NCI-H446 treated with DMSO at 0.1 percent for 48 hours (cell line): ENCODE measurements at regions not wholly inside any gene's neighbourhood (a gene's known extent, or its start where the extent isn't known, plus 50 kb on each side); places are given as distances from the start of the nearest gene placed in this dataset.
A peak's percentile ranks its signal among the peaks of the same experiment; 100 is the strongest.
"Not testable (repeated sequence)": the region's sequence is repeated elsewhere in the genome, so short reads cannot be mapped to it uniquely, and the experiment has no call there.

Experiments used
- DNase-seq: peaks from one replicate; lab custom pipeline; 2025; lab: John Stamatoyannopoulos, UW

DNA sequence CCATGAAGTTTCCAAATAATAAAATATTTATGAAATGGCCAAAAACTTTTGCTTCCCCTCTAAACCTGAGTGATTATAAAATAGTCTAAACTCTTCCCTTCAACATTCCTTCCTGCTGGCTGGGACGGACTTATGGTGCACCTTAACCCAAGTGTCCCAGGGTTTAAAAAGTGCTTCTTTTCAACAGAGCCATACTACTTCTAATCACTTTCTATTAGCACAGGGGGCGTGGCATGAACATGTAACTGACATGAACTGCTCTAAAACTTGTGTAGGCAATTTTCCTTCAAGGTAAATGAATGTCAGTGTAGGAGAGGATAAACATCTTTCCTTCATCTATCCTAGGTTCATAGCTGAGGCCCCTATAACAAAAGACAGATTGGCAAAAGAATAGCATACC lies 163.6 kb upstream of the RIMS1 start:
- DNase-seq: no peak

DNA sequence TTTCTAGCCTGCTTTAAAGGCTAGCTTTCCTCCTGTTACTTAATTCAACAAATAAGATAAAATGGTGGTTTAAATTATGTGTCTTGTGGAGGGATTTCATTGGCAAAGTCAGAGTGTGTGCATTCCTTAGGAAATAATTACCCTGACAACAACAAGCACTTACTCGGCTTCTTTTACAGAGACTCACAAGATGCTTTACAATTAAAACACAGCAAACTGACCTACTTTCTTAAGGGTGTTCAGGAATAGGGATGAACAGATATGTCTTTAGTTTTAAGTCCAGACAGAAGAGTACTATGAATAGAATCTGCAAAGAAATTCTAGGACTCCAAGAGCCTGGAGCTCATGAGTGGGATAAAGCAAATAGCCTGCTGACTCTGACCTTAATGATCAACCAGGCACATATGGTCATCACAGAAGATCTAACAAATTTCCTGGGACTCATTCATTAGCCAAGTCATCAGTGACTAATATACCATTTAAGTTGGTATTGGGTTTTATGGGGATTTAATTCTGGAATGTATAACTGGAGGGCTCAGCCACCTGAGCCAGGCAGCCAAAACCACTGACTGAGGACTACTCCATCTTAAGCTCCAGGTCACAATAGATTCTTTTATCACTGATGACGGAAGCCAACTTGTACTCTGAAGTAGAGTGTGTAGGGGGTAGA lies 161.8 kb upstream of the RIMS1 start:
- peak; percentile 12 for DNase-seq

DNA sequence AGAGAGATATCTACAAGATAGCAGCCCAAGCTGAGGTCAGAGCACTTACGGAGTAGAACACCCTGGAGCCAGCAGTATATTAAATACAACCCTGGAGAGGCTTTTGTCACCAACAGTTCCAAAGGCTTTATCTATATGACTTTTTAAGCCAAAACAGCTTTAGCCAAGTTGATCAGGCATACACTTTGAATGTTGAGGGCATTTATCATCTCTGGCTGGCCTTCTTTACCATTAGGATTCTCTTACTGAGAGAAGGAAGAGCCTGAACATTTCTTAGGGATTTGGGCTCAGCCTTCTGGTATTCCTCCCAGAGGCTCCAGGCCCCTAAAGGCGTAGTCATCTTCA lies 161.3 kb upstream of the RIMS1 start:
- DNase-seq: no peak

DNA sequence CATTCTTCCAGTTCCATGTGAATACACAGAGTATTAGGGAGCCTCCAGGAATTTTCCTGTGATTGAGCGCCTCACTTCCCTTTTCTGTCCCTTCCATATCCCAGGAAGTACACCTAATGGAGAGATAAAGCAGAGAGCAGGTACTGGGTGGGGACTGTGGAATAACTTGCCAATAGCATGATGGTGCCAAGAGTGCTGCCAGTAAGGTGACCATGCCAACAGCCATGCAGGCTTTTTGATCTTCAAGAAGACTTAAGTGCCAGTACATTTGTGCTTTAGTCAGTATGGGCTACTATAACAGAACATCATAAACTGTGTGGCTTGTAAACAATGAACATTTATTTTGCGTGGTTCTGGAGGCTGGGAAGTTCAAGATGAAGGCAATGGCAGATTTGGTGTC lies 160.2 kb upstream of the RIMS1 start:
- no peak for DNase-seq

DNA sequence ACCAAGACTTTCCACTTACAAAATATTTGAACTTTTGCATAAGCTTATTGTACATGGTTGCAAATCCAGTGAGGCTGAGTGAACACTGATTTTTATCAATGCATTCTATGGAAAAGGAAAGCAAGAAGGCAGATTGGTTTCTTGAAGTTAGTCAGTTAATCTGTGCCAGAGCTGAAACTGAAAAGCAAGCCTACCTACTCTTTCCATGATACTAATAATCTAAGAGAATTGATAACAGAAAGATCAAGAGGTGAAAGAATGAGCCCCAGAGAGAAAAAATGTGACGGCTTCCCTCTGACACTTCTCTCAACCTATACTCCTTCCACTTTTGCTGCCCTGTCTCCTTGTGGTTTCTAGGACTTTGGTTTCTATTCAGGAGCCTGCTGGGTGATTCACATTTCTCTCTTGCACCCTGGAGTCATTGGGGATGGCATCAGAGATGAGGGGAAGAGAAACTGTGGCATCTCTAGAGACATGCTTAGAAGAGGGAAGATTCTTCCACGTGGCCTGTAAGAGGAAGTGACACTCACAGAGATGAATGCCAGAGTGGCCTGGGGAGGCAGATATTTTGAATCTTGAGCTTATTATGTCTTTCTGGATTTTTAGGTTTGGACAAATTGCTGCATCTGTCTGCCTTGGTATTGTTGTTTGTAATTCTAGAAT lies 158.6 kb upstream of the RIMS1 start:
- no peak for DNase-seq

DNA sequence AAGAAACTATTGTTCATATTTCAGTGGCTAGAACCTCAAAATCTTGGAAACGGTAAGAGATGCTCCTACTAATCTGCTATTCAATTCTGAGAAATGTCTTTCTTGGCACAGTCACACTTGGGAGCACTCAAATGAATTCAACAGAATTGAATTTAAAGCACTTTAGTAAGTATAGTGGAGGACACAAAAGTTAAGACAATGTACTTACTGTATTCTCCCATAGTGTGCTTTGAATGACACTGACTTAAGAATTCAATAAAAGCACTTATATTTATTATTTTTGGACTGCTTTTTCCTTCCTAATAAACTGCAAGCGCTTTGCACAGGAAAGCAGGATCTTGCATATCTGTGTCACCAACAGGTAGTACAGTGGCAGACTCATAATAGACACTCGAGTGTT lies 156.1 kb upstream of the RIMS1 start:
- DNase-seq: no peak

DNA sequence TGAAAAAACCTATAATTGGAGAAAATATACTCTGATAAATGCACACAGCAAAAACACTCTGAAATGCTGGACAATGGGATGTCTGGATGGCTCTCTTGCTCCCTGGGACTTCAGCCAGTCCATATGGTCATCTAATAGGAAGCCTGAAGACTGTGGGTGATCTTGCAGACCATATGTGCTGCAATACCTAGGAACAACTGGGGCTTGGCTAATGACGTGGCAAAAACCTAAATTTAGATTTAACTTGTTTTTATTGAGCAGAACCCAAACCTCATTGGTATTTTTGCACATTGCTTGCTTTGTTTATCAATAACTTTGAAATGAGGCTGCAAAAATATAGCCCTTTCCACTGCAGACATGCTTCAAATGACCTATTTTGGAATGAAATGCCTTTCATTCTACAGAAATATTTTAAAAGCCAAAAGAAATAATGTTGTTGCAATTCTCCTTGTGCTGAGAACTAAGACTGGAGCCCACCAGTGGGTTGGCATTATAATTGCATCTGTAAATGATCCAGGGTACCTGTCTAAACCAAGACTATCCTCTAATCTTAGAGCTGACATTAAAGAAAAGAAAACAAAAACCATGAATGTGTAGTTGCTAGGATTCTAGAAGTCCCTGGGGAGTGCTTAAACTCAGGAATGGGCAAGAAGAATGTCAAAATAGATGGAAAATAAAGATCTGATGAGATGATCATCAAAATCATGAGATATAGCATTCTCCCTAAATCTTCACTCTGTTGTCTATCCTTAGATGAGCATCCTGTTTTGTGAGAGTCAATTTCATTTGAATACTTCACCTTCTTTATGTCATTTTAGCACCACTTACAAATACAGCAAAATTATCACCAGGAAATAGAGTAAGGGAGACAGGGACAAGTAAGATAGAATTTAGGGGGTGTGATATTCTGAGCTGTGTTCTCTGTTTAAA lies 152.1 kb upstream of the RIMS1 start:
- peak; percentile 68 for DNase-seq

DNA sequence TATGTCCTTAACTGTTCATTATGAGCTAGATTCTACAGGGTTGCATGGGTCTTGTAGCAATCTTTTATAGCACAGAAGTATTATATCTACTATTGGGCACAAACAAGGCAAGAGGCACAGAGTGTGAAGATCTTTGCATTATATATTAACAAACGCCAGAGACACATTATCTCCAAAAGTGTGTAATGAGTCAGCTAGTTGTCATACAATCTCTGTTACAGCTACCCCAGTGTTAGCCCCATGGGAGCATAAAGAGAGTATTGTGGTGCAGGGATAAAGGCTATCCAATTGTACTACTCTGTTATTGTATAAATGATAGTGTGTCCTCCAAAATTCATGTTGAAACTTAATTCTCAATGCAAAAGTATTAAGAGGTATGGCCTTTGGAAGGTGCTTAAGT lies 148.4 kb upstream of the RIMS1 start:
- no peak for DNase-seq

DNA sequence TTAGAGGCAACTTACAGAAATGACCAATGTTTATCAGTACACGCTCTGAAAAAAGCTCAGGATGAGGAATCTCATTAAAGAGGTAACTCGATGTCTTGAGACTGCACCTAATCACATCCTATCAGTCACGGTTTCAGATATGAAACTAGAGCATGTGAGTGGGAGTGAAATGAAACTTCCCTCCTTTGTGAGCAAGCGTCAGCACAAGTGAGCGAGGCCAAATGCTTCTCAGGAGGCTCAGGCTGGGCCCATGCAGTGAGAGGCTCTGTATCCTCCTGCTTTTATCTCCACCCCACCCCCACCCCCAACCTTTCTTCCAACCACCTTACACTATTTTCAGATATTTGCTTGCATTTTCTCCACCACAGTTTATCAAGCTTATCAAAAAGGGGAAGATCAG lies 140.8 kb upstream of the RIMS1 start:
- DNase-seq: no peak

DNA sequence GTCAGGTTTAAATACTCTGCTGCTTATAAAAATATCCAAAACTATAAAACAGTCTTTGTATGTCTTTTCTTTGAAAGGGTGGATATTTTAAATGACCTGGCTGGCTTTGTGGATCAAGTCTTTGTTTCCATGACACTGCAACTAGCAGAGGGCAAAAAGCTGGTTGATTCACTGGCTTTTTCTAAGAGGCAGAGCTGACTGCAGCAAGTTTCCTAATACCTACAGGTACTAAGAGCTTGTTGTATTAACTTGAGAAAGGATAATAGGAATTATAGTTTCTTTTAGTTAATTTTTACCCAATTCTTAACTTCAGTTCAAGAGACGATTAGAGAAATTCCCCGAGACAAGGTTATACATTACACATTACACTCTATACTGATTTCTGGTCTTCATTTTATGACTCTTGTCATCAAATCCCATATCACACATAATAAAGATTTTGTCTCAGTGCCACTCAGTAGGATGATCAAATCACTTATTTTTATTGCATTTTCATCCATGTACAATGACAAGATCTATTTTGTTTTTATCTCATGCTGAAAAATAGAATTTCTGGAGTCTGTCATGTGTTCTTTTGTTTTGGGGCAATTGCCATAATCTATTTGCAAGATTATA lies 120.1 kb upstream of the RIMS1 start:
- no peak for DNase-seq

DNA sequence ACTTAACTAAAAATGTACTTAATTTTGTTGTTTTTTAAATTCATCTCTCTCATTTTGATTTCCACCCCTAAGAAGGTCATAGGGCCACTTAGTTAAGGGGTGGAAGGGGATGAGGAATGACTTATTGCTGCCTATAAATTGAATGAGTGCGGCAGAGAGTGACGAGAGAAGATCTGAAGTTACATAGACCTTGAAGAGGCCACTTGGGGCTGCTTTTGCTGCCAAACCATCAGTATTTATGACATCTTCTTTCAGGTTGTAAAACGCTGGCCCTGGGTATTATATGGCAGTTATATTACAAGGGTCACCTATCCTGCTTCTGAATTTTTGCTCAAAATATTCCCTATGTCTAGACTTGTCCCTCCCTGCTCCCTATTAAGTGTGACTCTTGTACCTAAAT lies 119.6 kb upstream of the RIMS1 start:
- no peak for DNase-seq

DNA sequence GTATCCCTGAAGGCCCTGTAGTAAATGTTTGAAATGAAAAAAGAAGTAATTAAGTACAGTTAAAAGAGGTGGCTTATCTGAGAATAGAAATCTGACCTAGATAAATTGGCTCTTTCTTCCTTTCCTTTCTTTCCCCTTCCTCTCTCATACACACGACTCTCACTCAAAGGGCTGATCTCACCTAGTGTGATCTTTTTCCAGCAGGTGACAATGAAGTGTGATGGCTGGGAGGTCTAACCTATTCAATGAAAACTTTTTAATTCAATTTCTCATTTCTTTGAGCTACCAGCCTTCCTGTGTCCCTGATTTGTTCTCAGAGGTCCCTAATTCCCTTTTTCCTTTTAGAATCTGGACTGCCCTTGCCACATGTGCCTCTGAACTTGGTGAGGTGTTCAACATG lies 118.0 kb upstream of the RIMS1 start:
- DNase-seq: no peak

DNA sequence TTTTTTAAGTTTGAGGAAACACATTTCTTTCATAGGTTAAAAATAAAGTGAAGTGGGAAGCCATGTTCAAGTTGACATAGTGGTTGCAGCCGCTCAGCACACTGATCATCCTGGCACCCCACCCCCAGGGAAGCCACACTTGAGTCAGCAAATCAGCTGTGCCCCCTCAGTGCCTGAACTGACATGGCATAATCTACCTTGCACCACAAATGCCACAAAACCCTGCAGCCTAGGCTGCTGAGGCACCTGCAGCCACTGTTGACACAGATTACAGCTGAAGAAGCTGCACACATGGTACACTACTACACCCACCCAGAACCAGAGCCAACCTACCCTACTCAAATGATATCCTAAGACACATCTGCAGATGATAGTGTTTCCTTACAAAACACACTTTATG lies 77.5 kb upstream of the RIMS1 start:
- DNase-seq: no peak

DNA sequence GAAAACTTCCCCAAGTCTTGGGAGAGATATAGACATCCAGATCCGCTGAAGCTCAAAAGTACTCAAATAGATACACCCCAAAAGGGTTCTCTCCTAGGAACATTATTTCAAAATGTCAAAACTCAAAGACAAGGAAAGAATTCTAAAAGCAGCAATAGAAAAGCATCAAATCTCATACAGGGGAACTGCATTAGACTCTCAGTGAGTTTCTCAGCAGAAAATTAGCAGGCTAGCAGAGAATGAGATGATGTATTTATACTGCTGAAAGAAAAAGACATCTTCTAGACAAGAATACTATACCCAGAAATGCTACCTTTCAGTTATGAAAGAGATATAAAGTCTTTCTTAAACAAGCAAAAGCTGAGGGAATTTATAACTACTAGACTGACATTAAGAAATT lies 75.5 kb upstream of the RIMS1 start:
- DNase-seq: no peak

DNA sequence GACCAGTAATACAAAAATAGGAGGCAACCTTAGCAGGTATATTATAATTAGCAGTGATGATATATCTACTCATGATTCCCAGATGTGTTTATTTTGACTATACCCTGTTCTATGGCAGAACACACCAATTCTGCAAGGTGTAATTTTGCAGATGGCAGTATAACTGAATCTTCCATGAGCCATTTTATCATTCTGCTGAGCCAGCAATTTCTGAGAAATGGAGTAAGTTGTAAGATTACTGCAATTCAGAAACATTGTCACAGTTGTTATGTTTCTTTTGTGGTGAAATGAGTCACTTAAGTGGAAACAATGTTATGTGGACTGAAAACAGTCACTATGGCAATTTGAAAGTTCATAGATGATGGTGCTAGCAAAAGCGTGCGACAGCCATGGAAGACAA lies 63.7 kb upstream of the RIMS1 start:
- DNase-seq: no peak

DNA sequence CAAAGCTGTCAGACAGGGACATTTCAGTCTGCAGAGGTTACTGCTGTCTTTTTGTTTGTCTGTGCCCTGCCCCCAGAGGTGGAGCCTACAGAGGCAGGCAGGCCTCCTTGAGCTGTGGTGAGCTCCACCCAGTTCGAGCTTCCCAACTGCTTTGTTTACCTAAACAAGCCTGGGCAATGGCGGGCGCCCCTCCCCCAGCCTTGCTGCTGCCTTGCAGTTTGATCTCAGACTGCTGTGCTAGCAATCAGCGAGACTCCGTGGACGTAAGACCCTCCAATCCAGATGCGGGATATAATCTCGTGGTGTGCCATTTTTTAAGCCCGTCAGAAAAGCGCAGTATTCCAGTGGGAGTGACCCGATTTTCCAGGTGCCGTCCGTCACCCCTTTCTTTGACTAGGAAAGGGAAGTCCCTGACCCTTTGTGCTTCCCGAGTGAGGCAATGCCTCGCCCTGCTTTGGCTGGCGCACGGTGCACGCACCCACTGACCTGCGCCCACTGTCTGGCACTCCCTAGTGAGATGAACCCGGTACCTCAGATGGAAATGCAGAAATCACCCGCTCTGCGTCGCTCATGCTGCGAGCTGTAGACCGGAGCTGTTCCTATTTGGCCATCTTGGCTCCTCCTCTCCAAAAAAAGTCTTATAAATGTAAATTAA lies 54.1 kb upstream of the RIMS1 start:
- not testable (repeated sequence) for DNase-seq
